Cardiac muscle cell (in vitro differentiated cells and primary cell): ENCODE measurements at regions not wholly inside any gene's neighbourhood (a gene's known extent, or its start where the extent isn't known, plus 50 kb on each side); places are given as distances from the start of the nearest gene placed in this dataset.

ENCODE experiments used
- DNase-seq, 2 donors: peaks; one replicate each; pipeline versions ENCODE4 v3.0.0 to v3.0.0-alpha.2; 2010 to 2017; ENCODE audit warnings: low read depth in 1 of 2, low spot score in 1 of 2
- H3K27ac ChIP-seq: fragments of 200-600 bp; sonication (generic); 2 replicates; pipeline ENCODE4 v1.5.1; 2016
- H3K27me3 ChIP-seq: fragments of 200-600 bp; sonication (generic); 2 replicates; pipeline ENCODE4 v1.6.0; 2016; ENCODE audit warnings: control low read depth
- H3K36me3 ChIP-seq: fragments of 200-600 bp; sonication (generic); 2 replicates; pipeline ENCODE4 v1.5.1; 2016; ENCODE audit warnings: control low read depth
- H3K4me1 ChIP-seq: fragments of 200-600 bp; sonication (generic); 2 replicates; pipeline ENCODE4 v1.8.1; 2017; ENCODE audit warnings: low read depth, mild to moderate bottlenecking, mixed run types
- H3K4me3 ChIP-seq: fragments of 200-600 bp; sonication (generic); 2 replicates; pipeline ENCODE4 v1.5.1; 2016; ENCODE audit warnings: mild to moderate bottlenecking
- H3K9me3 ChIP-seq: fragments of 200-600 bp; sonication (generic); 2 replicates; pipeline ENCODE4 v1.5.1; 2017; ENCODE audit warnings: low read depth, mild to moderate bottlenecking, control low read depth
- TF ChIP-seq, protein P1 (sequence below): IDR thresholded peaks from 2 replicates; pipeline ENCODE4 v1.5.1; 2012; ENCODE audit warnings: low read depth, mild to moderate bottlenecking, low read length

DNA sequence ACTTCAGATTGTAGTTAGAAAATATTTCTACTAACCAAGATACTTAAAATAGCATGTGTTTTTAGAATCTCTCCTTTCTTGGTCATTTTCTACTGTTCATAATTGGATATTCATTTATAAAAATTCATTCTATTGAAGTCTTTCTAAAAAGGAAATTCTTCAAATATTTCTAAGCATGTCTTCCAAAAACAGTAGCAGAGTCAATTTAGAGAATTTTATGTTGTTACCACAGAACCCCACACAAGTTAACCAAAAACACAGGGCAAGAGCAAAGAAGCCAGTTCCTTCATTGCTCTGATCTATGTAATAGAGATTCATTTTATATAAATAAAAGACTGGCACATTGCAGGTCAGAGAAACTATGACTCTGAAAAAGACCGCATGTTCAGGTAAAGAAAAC lies 345.1 kb upstream of the PITX2 start:
- Histone ChIP-seq H3K4me1 (no peaks in the 10 kb centered on the region), H3K9me3 (no peaks in the 10 kb centered on the region), H3K27ac (no peak overlapping the region), H3K36me3 (no peaks in the 10 kb centered on the region), H3K4me3 (no peak overlapping the region), H3K27me3 (peaks cover 13% of the 10 kb centered on the region)
- DNase-seq, result no peak
- TF ChIP-seq, protein P1, sequence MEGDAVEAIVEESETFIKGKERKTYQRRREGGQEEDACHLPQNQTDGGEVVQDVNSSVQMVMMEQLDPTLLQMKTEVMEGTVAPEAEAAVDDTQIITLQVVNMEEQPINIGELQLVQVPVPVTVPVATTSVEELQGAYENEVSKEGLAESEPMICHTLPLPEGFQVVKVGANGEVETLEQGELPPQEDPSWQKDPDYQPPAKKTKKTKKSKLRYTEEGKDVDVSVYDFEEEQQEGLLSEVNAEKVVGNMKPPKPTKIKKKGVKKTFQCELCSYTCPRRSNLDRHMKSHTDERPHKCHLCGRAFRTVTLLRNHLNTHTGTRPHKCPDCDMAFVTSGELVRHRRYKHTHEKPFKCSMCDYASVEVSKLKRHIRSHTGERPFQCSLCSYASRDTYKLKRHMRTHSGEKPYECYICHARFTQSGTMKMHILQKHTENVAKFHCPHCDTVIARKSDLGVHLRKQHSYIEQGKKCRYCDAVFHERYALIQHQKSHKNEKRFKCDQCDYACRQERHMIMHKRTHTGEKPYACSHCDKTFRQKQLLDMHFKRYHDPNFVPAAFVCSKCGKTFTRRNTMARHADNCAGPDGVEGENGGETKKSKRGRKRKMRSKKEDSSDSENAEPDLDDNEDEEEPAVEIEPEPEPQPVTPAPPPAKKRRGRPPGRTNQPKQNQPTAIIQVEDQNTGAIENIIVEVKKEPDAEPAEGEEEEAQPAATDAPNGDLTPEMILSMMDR, result no peak

DNA sequence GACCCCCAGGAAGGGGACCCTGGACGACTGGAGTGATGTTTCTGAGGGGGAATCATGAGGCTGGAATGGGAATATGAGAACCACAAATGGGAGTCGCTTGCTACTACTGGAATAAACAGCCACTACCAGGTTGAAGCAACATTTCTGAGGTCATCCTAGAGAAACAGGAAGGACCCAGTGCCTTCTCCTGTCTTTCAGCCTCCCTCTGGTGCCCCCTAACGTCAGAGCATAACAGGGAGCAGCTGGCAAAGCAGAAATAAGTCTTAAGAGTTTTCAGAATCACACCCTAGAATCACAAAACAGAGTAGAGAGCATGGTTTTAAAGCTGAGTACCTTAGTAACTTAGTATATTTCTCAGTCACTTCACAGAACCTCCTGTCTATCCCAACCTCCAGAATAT lies 347.8 kb upstream of the PITX2 start:
- no peaks in the 10 kb centered on the region for H3K36me3 ChIP-seq
- H3K4me1 ChIP-seq, result no peaks in the 10 kb centered on the region
- peaks cover 14% of the 10 kb centered on the region for H3K27me3 ChIP-seq
- no peak overlapping the region for H3K4me3 ChIP-seq
- H3K9me3 ChIP-seq, result no peaks in the 10 kb centered on the region
- DNase-seq, result peak; percentile 56 to 69
- TF ChIP-seq, protein P1, result peak; percentile 59
- H3K27ac ChIP-seq, result no peak overlapping the region

DNA sequence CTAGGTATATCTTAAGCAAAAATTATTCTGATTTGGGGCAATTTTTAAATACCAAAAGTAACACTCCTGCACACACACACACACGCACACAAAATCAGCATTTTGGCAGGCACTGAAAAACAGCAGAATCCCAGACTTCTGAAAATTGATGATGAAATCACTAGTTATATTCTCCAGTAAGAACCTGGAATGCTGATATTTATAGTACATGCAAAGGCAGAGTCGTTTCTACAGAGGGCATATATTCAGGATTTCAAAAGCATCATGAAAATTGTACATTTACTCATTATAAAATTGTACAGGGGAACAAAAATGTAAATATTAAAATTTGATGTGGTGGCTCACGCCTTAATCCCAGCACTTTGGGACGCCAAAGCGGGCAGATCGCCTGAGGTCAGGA lies 352.5 kb upstream of the PITX2 start:
- TF ChIP-seq, protein P1, result no peak
- H3K9me3 ChIP-seq, result no peaks in the 10 kb centered on the region
- H3K36me3 ChIP-seq, result no peaks in the 10 kb centered on the region

DNA sequence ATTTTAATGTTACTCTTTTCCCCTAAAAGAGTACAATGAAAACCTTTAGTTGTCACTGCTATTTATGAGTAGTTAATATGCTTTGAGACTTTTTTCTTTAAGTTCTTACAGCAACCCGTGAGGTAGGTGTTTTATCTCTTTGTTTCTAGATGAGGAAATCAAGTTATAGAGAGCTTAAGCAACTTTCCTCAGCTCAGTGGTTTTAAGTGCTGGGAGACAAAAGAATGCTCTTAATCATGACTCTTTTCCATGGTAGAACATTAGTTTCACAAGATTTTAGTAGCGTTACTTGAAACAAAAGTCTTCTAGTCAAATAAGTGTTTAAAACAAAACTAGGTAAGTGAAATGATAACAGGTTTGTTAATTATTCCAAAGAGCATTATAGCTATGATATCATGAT lies 354.7 kb upstream of the PITX2 start:
- peak in 1 of 2 donors; percentile 1 for DNase-seq
- H3K27me3 ChIP-seq, result peaks cover 4% of the 10 kb centered on the region
- TF ChIP-seq, protein P1, result no peak
- no peak overlapping the region for H3K4me3 ChIP-seq
- H3K4me1 ChIP-seq, result no peaks in the 10 kb centered on the region
- H3K36me3 ChIP-seq, result no peaks in the 10 kb centered on the region
- H3K9me3 ChIP-seq, result no peaks in the 10 kb centered on the region
- no peak overlapping the region for H3K27ac ChIP-seq

More for the DNA sequence above, 352.5 kb upstream of the PITX2 start:
- peaks cover 14% of the 10 kb centered on the region for H3K27me3 ChIP-seq
- no peaks in the 10 kb centered on the region for H3K4me1 ChIP-seq
- H3K27ac ChIP-seq, result no peak overlapping the region
- DNase-seq, result no peak
- no peak overlapping the region for H3K4me3 ChIP-seq

DNA sequence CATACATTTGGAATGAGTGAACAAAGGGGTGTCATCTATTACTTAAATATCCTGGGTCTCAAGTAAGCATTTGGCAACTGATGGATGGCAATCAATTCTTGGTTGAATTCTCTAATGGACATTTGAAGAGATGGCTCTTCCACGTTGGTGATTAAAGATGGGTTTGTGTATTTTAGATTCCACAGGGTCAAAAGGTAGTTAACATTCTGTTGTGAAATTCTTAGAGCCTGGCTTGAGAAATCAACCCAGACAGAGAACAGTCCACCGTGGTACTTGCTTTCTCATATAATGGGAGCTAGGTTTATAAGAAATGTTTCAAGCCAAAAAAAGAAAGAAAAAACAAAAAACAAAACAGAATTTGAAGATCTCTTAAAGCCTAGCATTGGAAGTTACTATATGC lies 355.9 kb upstream of the PITX2 start:
- TF ChIP-seq, protein P1, result no peak
- Histone ChIP-seq H3K27me3 (no peaks in the 10 kb centered on the region), H3K4me1 (no peaks in the 10 kb centered on the region), H3K36me3 (no peaks in the 10 kb centered on the region), H3K9me3 (no peaks in the 10 kb centered on the region), H3K4me3 (no peak overlapping the region), H3K27ac (no peak overlapping the region)
- DNase-seq, result no peak

DNA sequence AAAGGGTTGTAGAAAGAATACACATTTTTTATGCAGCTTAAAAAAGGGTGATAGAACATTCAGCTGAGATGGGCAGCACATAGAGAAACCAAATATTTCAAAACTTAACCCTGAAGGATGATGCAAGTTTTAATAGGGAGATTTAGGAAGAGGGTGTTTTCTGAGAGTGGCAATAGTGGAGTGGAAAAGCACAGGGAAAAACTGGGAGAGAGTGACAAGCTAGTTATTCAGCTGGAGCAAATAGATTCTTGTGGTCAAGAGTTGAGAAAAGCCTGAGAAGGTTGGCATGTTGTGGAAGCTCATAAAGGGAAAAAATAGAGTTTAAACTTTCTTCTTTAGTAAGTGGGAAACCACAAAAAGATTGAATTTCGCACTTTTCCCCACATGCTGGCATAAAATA lies 359.6 kb upstream of the PITX2 start:
- no peaks in the 10 kb centered on the region for H3K27me3 ChIP-seq
- H3K9me3 ChIP-seq, result no peaks in the 10 kb centered on the region
- H3K4me3 ChIP-seq, result no peak overlapping the region
- no peaks in the 10 kb centered on the region for H3K36me3 ChIP-seq
- DNase-seq, result no peak
- no peaks in the 10 kb centered on the region for H3K4me1 ChIP-seq
- H3K27ac ChIP-seq, result no peak overlapping the region
- TF ChIP-seq, protein P1, result no peak
